ENCODE measurements at regions not wholly inside any gene's neighbourhood (a gene's known extent, or its start where the extent isn't known, plus 50 kb on each side); places are given as distances from the start of the nearest gene placed in this dataset.

DNA sequence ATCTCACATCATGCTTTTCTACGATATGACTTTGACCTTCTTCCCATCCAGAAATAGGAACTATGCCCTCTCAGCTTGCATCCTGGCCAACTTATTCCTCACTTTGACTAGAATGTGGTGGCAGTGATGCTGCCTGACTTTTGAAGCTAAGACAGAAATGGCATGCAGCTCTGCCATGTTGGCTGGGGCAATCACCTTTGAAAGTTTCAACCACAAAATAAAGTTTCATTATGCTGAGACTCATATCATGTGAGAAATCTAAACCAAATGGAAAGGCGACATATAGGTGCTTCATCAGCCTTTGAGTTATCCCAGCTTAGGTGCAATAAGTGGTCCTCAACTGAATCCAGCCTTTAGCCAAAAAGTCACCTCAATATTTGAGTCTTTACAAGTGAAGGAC, 370.0 kb upstream of the CHRM3 start:
- TF ChIP-seq, protein P1, sequence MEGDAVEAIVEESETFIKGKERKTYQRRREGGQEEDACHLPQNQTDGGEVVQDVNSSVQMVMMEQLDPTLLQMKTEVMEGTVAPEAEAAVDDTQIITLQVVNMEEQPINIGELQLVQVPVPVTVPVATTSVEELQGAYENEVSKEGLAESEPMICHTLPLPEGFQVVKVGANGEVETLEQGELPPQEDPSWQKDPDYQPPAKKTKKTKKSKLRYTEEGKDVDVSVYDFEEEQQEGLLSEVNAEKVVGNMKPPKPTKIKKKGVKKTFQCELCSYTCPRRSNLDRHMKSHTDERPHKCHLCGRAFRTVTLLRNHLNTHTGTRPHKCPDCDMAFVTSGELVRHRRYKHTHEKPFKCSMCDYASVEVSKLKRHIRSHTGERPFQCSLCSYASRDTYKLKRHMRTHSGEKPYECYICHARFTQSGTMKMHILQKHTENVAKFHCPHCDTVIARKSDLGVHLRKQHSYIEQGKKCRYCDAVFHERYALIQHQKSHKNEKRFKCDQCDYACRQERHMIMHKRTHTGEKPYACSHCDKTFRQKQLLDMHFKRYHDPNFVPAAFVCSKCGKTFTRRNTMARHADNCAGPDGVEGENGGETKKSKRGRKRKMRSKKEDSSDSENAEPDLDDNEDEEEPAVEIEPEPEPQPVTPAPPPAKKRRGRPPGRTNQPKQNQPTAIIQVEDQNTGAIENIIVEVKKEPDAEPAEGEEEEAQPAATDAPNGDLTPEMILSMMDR (IDR thresholded peaks at IDR 0.05) = no peak
- no peak for TF ChIP-seq POLR2A (IDR thresholded peaks at IDR 0.05)
